NCI-H2227 treated with DMSO at 0.1 percent for 48 hours (cell line): ENCODE measurements at regions not wholly inside any gene's neighbourhood (a gene's known extent, or its start where the extent isn't known, plus 50 kb on each side); places are given as distances from the start of the nearest gene placed in this dataset.

Experiments
- DNase-seq: peaks from one replicate; lab custom pipeline; 2025; lab: John Stamatoyannopoulos, UW

GRCh38 chr4:23741681-23742191, 148.1 kb downstream of the PPARGC1A start:
- no peak for DNase-seq

- no peak for DNase-seq
Measured at GRCh38 chr4:23737571-23737970, 152.3 kb downstream of the PPARGC1A start.

- no peak for DNase-seq
Measured at GRCh38 chr4:23736466-23736865, 153.4 kb downstream of the PPARGC1A start.

GRCh38 chr4:23734000-23734399, 155.8 kb downstream of the PPARGC1A start:
- no peak for DNase-seq

GRCh38 chr4:23733476-23733875, 156.4 kb downstream of the PPARGC1A start:
- DNase-seq = no peak

- no peak for DNase-seq
Measured at GRCh38 chr4:23730998-23731397, 158.8 kb downstream of the PPARGC1A start.

GRCh38 chr4:23728971-23729370, 160.9 kb downstream of the PPARGC1A start:
- no peak for DNase-seq

GRCh38 chr4:23728393-23728792, 161.5 kb downstream of the PPARGC1A start:
- DNase-seq = no peak

GRCh38 chr4:23720556-23720955, 169.3 kb downstream of the PPARGC1A start:
- DNase-seq = no peak

- DNase-seq = no peak
Measured at GRCh38 chr4:23718435-23718834, 171.4 kb downstream of the PPARGC1A start.

GRCh38 chr4:23717528-23718248, 172.2 kb downstream of the PPARGC1A start:
- no peak for DNase-seq

- no peak for DNase-seq
Measured at GRCh38 chr4:23710298-23710697, 179.5 kb downstream of the PPARGC1A start.

GRCh38 chr4:23707652-23708026, 182.2 kb downstream of the PPARGC1A start:
- no peak for DNase-seq

GRCh38 chr4:23706972-23707651, 182.7 kb downstream of the PPARGC1A start:
- no peak for DNase-seq

GRCh38 chr4:23700197-23700596, 189.7 kb downstream of the PPARGC1A start:
- no peak for DNase-seq

GRCh38 chr4:23697722-23698121, 192.1 kb downstream of the PPARGC1A start:
- no peak for DNase-seq

- no peak for DNase-seq
Measured at GRCh38 chr4:23697001-23697528, 192.8 kb downstream of the PPARGC1A start.

GRCh38 chr4:23686169-23686897, 203.5 kb downstream of the PPARGC1A start:
- DNase-seq = no peak

- no peak for DNase-seq
Measured at GRCh38 chr4:23685471-23685870, 204.4 kb downstream of the PPARGC1A start.

- no peak for DNase-seq
Measured at GRCh38 chr4:23680671-23681518, 209.0 kb downstream of the PPARGC1A start.

GRCh38 chr4:23674694-23675093, 215.2 kb downstream of the PPARGC1A start:
- DNase-seq = no peak

- no peak for DNase-seq
Measured at GRCh38 chr4:23667659-23668058, 222.2 kb downstream of the PPARGC1A start.
